ENCODE measurements at regions not wholly inside any gene's neighbourhood (a gene's known extent, or its start where the extent isn't known, plus 50 kb on each side); places are given as distances from the start of the nearest gene placed in this dataset.

DNA sequence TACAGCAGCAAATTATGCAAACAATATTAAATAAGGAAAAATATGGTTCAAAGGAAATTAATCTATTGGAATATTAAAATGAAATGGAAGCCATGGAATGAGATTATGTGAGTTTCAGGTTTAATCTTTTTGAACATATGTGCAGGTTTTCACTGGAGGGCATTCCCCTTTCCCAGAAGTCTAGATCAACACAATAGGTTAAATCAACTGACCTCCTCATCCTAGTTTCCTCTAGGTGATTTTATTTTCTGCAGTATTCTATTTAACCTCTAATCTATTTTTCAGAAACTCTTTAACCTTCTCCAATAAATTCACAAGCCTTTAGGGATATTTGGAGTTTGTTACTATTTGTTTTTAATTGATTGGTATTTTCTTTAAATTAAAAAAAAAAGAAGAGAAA lies 2657.6 kb upstream of the PCDH20 start:
- DNase-seq (ENCODE audit: missing footprints), result no peak
- intact Hi-C loops (cut with DNase I), result no loop called here
- ATAC-seq, result no peak

DNA sequence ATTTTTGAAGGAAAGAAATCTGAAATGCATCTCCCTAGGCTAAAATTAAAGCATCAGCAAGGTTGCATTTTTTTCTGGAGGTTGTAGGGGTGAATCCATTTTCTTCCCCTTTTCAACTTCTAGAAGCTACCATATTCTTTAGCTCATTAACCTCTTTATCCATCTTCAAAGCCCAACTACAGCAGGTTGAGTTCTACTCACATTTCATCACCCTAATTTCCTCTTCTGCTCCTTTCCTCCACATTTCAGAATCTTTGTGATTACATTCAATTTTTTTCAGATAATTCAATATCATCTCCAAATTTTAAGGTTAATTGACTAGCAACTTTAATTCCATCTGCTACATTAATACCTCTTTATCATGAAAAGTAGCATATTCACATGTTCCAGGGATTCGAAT lies 2655.7 kb upstream of the PCDH20 start:
- intact Hi-C loops (cut with DNase I), result no loop called here
- ATAC-seq (no peak), DNase-seq (ENCODE audit: missing footprints) (no peak)

DNA sequence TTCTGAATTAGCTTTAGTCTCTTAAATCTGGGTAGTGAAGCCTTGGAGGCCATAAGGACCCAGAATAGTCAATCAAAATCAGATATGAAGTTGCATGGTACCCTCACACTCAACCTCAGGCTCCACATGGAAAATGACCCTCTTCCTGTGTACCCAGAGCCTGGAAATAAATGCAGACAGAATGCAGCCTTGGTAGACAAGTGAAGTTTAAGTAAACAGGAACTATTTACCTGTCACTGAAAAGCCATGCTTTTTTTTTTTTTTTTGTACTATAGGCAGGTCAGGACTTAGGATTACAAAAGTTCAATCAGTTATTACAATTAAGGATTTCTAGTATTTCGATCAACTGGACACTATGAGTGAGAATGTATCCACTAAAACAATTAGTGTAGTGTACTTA lies 2654.2 kb upstream of the PCDH20 start:
- no peak for DNase-seq (ENCODE audit: missing footprints)
- ATAC-seq, result no peak
- intact Hi-C loops (cut with DNase I), result no loop called here

DNA sequence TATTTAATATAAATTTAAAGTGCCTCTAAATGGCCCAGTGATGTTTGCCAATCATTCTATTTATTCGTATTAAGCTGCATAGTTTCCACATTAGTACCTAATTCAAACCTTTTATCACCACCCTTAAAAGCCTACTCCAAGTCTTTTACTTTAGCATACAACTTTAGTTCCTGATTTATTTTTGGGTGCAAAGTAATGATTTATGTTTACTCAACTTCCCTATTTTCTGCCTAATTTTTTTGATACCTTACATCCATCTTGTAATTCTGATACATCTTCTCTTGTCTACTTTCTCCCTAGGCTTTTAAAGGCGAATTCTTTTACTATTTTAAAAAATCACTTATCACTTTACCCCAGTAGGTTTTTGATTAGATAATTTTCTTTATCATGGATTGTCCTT lies 2651.1 kb upstream of the PCDH20 start:
- no peak for ATAC-seq
- no peak for DNase-seq (ENCODE audit: missing footprints)
- intact Hi-C loops (cut with DNase I), result no loop called here

DNA sequence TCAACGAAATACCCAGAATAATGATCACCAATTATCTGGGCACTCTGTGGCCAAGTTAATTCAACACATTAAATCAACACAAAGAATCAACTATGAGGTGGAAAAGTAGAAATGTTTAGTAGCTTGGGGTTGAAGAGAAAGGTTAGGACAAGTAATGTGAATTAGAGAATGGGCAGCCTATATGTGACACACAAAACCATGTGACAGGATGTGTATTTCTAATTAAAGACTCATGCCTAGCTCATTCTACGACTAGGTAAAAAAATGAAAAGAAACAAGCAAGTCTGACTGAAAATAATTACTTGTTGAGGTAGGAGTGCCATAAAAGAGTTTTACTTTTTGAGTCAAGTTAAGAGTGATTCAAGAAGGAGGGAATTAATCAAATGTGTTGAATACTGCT lies 2646.0 kb upstream of the PCDH20 start:
- intact Hi-C loops (cut with DNase I), result no loop called here
- no peak for ATAC-seq

DNA sequence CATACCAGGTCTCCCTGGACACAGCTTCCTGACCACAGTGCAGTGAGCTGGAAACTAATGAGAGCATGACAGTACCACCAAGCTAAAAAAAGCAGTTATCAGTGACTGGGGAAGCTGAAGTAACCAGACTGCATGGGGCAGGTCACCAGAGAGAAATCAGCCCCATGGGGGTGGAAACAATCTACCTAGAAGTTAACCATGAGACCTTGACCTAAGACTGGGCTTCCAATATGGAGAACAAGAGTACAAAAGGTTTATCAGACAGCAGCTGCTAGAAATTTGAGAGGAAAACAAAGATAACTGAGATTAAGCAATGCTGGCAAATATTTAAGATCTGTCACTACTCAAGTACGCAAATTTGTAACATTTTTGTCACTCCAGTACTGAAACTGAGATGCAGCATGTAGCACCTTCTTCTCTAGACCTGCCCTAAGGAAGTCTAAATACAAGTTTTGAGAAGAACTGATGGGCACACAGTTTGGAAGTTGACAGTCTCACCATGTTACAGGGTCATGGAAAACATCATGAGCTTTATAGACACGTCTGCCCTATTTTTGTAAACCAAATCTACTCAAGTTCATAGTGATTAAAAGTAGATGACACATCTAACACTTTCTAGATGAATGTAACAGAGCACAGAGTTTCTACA lies 2641.8 kb upstream of the PCDH20 start:
- intact Hi-C loops (cut with DNase I), result no loop called here
- ATAC-seq, result no peak
- no peak for DNase-seq (ENCODE audit: missing footprints)

More for the DNA sequence above, 2646.0 kb upstream of the PCDH20 start:
- DNase-seq (ENCODE audit: missing footprints), result no peak

DNA sequence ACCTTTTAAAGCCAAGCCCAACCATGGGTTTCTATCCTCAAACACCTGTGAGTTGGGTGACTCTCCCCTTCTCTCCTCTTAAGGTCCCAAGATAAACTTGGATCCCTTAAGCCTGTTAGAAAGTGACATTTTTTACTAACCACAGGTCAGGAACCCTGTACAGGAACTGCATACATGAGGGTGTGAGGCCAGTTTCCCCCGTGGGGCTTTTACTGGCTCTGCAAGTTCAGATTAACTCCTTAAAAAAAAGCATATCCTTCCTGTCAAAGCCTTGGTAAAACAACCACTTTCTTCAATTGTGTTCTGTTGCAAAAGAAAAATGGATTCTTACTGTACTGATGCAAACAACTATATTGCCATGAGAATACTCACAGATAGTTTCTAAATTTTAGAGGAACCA lies 2638.7 kb upstream of the PCDH20 start:
- no peak for DNase-seq (ENCODE audit: missing footprints)
- intact Hi-C loops (cut with DNase I), result no loop called here
- no peak for ATAC-seq

DNA sequence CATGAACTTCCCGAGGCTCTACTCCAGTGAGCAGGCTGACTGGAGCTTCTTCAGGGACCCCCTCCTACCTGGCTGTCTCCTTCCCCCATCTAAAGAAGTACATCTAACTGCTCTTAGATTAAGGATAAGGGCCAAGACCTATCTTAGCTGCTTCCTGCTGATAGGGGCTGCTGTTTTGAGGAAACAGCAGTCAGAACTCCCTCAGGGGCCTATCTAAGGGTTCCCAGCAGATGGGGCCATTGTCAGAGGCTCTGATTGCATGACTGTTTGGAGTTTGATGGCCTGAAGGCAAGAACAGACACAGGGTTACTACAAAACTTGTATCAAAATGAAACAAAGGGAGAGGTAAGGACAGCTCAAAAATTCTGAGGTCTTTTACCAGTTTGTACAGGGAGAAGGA lies 2636.9 kb upstream of the PCDH20 start:
- DNase-seq (ENCODE audit: missing footprints) (no peak), ATAC-seq (no peak)
- intact Hi-C loops (cut with DNase I), result no loop called here

DNA sequence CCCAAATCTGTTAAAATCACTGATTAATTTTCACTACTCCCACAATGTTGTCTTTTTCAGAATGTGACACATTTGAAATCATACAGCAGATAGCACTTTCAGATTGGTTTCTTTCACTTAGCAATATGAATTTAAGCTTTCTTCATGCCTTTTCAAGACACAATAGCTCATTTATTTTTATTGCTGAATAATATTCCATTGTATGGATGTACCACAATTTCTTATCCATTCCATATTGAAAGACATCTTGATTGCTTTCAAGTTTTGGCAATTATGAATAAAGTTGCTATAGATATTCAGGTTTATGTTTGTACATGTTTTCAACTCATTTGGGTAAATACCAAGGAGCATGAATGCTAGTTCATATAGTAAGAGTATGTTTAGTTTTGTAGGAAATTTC lies 2635.6 kb upstream of the PCDH20 start:
- ATAC-seq (no peak), DNase-seq (ENCODE audit: missing footprints) (no peak)

DNA sequence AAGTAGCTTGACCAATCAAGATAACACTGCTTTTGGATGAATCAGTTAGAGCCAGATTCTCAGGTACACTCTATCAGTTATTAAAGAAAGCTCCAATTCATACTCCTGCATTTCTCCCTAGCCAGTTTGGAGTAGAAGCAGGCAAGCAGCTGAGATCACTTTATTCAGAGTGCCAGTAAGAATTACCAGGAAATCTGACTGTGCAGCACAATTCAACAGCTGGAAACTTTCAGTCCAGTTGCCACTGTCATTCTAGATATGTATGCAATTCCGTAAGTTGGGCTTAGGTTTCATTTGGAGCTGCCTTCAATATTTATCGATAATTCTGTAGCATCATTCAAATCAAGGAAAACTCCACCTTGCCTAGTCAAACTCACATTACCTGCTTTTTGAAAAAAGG lies 2625.6 kb upstream of the PCDH20 start:
- no peak for DNase-seq (ENCODE audit: missing footprints)
- intact Hi-C loops (cut with DNase I), result no loop called here
- ATAC-seq, result no peak

More for the DNA sequence above, 2635.6 kb upstream of the PCDH20 start:
- intact Hi-C loops (cut with DNase I), result no loop called here

DNA sequence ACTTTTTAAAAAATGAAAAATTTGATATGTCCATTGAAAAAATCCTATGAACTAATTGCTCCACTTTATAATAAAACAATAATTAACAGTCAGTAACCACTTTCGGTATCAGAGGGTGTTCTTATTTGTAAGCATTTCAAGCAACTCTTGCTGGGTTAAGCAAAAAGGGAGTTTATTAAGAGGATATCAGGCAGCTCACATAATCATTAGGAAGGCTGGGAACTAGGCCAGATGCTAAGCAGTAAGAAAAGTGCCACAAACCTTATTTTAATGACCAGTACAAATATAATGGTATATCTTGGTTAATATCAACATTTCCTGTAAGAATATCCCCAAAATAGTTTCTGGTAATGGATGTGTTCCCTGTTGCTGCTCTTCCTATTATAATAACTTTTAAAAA lies 2618.3 kb upstream of the PCDH20 start:
- intact Hi-C loops (cut with DNase I), result no loop called here
- DNase-seq (ENCODE audit: missing footprints) (no peak), ATAC-seq (no peak)

DNA sequence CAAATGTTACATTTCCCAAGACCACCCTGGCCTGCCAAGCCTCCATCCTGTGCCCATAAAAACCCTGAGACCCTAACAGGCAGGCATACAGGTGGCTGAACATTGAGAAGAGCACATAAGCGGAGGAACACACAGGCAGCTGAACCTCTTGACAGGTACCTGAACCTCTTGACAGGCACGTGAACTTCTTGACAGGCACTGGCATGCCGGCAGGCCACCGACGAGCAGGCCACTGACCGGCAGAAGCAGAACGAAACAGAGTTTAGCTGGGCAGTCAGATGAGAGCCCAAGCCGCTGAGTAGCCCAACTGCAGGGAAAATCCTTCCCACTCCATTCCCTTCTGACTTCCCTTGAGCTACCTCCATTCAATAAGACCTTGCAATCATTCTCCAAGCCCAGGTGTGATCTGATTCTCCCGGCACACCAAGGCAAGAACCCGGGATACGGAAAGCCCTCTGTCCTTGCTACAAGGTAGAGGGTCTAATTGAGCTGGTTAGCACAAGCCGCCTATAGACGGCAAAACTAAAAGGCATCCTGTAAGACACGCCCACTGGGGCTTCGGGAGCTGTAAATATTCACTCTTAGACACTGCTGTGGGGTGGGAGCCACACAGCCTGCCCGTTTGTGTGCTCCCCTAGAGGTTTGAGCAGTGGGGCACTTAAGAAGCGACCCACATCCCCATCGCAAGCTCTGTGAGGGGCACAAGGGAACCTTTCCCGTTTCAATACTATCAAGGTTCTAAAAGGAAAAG lies 2613.9 kb upstream of the PCDH20 start:
- DNase-seq (ENCODE audit: missing footprints) (peak; percentile 46), ATAC-seq (no peak)
- intact Hi-C loops (cut with DNase I), result no loop called here

DNA sequence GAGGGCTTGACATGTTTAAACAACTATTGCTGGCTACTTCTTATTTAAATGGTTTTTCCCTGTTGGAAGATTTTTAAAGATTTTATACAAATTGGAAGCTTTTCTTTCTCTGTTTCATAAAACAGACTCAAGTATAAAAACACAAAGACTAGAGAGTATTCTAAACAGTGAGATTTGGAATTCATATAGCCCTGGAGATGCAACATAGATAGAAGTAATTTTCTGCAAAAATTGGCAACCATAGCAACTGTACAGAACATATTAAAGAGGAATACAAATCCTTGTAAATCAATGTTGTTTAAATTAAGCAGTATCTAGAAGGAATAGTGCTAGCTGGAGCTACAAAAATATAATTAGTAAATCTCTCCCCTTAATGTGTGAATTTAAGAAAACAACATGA lies 2612.9 kb upstream of the PCDH20 start:
- intact Hi-C loops (cut with DNase I), result no loop called here
- DNase-seq (ENCODE audit: missing footprints) (no peak), ATAC-seq (no peak)

DNA sequence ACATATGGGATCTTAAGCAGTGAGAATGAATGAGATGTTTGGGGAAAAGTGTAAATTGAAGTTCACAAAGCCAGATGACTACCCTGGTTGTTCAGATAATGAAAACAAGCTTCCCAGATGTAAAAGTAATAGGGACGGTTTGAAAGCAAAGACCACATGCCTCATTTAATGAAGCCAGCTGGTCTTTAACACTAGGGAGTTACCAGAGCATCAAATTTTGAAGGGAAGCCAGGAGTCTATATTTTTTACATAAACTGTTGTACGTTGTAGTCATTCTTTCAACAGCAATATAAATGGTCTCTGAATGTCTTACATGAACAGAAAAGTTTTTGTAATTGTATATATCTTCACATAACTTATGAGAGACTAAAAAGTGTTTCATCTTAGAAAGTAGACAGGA lies 2604.5 kb upstream of the PCDH20 start:
- intact Hi-C loops (cut with DNase I), result no loop called here
- ATAC-seq (no peak), DNase-seq (ENCODE audit: missing footprints) (no peak)

DNA sequence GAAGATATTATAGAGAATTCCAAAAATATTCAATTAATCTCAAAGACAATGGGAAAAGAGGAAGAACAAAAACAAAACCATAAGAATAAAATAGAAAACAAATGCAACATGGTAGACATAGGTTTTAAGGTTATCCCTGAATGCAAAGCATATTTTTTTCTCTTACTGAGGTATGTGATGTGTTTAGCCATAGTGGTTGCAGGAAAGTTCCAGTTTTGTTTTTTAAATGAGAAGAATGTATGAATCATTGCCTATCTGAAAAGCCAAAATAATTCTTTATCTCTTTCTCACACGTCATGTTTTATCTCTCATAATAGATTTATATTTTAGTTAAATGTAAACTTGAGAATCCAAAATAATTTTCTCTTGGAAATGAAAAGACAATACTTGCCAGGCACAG lies 2591.7 kb upstream of the PCDH20 start:
- intact Hi-C loops (cut with DNase I), result no loop called here

DNA sequence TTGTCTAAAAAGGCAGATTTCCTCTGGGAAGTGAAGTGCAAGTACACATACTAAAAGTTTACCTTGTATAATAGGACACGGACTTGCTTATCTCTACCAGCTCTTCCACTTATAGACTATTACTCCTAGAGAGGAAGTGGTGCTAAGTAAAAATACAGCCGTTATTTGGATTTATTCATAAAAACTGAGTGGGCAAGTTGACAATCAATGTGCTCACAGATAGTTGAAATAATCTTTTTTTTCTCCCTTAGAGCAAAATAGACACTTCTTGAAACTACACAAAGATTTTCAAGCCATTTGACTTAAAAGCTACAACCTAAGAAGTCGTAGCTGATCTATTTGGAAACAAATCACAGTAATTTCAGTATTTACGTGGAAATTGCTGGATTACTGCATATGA lies 2584.7 kb upstream of the PCDH20 start:
- ATAC-seq, result no peak
- intact Hi-C loops (cut with DNase I), result no loop called here

More for the DNA sequence above, 2591.7 kb upstream of the PCDH20 start:
- ATAC-seq (no peak), DNase-seq (ENCODE audit: missing footprints) (no peak)

DNA sequence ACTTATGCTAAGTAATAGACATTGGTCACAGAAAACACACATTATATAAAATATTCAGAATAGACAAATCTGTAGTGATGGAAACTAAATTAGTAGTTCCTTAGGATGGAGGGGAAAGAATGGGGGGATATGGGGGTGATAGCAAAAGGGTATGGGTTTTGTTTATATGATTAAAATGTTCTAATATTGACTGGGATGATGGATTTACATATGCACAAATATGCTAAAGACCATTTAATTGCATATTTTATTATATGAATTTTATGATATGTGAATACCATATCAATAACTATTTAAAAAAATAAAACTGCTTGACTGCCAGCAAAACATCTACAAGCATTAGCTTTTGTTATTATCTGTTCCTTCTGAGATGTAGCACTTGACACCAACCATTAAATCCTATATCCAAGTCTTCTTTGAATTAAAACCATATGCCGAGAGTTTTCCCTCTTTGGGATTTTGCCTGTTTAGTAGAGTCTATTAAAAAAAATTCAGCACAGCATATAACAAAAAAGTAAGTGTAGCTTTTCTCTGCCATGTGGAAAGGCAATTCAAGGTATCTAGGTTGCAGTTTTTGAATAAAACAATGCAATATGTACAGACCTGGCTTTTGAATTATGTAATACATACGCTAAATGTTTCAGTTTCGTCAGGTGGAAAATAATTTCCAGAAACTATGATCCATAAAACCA lies 2584.1 kb upstream of the PCDH20 start:
- intact Hi-C loops (cut with DNase I), result no loop called here
- DNase-seq (ENCODE audit: missing footprints) (no peak), ATAC-seq (no peak)

More for the DNA sequence above, 2584.7 kb upstream of the PCDH20 start:
- DNase-seq (ENCODE audit: missing footprints), result no peak

DNA sequence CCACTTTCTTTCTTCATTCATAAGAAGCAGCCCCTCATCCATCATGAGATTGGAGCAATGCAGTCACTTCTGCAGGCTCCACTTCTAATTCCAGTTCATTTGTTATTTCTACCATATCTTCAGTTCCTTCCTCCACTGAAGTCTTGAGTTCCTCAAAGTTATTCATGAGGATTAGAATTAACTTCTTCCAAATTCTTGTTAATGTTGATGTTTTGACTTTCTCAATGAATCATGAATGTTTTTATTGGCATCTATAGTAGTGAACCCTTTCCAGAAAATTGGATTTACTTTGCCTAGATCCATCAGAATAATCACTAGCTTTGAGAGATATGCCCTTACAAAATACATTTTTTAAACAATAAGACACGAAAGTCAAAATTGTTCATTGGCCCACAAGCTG lies 2567.7 kb upstream of the PCDH20 start:
- intact Hi-C loops (cut with DNase I), result no loop called here

DNA sequence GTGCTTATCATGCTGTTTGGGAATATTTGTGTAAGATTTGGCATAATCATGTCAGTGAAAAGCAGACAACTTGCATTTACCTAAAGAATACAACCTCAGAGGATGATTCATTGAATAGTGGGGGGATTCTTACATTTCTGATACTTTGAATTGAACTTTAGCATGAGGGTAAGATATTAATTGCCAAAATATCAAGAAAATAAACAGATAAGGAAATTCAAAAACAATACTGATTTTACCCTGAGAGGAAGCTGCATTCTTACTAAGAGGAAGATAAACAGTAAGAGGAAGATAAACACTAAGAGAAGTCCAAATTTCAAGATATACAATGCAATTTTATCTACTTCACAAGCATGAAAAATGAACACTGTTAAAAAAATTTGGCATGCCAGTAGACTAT lies 2564.3 kb upstream of the PCDH20 start:
- ATAC-seq (no peak), DNase-seq (ENCODE audit: missing footprints) (no peak)
- intact Hi-C loops (cut with DNase I), result no loop called here

More for the DNA sequence above, 2567.7 kb upstream of the PCDH20 start:
- no peak for DNase-seq (ENCODE audit: missing footprints)
- ATAC-seq, result no peak

DNA sequence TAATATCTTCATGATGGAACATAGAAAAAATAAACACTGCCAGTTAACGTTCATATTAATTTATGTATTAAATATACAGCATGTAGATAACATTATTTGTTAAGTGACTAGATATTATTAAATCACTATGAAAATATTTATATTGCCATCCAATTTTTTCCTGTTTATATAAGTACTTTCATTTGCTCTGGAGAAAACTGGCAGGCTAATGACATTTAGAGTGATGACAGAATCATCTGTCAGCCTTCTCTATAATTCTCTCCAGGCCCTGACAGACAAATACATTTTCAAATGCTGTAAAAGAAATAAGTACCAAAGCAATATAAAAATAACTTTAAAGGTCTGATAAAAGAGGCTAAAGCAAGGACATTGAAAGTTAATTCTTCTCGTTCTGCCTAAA lies 2556.7 kb upstream of the PCDH20 start:
- intact Hi-C loops (cut with DNase I), result no loop called here
- ATAC-seq, result no peak

More for the DNA sequence above, 2556.7 kb upstream of the PCDH20 start:
- no peak for DNase-seq (ENCODE audit: missing footprints)

Measured in Right ventricle myocardium inferior (tissue), 1 donor.